Ovary (tissue), 7 donors: ENCODE measurements at regions not wholly inside any gene's neighbourhood (a gene's known extent, or its start where the extent isn't known, plus 50 kb on each side); places are given as distances from the start of the nearest gene placed in this dataset.

Experiments used
- DNase-seq, 5 donors: peaks; one replicate each; pipeline ENCODE4 v3.0.0-alpha.2; 2019 to 2020
- H3K27ac ChIP-seq, 2 donors: fragments of 200-600 bp; one replicate each; pipeline versions ENCODE4 v1.5.1 to v1.8.0; 2019 to 2022
- H3K27me3 ChIP-seq: fragments of 200-600 bp; one replicate; pipeline ENCODE4 v1.8.0; 2022
- H3K36me3 ChIP-seq: fragments of 200-600 bp; sonication (generic); one replicate; pipeline ENCODE4 v1.5.1; 2019
- H3K4me1 ChIP-seq: one replicate; pipeline ENCODE4 v1.8.1; 2013; ENCODE audit warnings: mild to moderate bottlenecking, moderate library complexity; ENCODE audit not compliant: insufficient read depth
- H3K4me3 ChIP-seq: fragments of 200-600 bp; sonication (generic); one replicate; pipeline ENCODE4 v1.5.1; 2017
- H3K9me3 ChIP-seq, 2 donors: fragments of 200-600 bp in 1 of 2; sonication (generic) in 1 of 2; one replicate each; pipeline versions ENCODE4 v1.5.1 to v1.8.1; 2013 to 2019; ENCODE audit warnings: mild to moderate bottlenecking in 1 of 2, moderate library complexity in 1 of 2
- CTCF ChIP-seq, 3 donors: fragments of 450-650 bp in 2 of 3; fragments of 200-600 bp in 1 of 3; IDR thresholded peaks; one replicate each; pipeline versions ENCODE4 v1.5.1 to v1.8.0; 2016 to 2022; ENCODE audit warnings: antibody characterized with exemption in 3 of 3, mild to moderate bottlenecking in 1 of 3
- EP300 ChIP-seq: sonication (generic); formaldehyde crosslinking; IDR thresholded peaks from one replicate; pipeline ENCODE4 v1.6.1; 2017; ENCODE audit warnings: antibody characterized with exemption
- POLR2A ChIP-seq: fragments of 450-650 bp; IDR thresholded peaks from one replicate; pipeline ENCODE4 v1.6.1; 2017; ENCODE audit warnings: antibody characterized with exemption, mild to moderate bottlenecking, moderate library complexity
- WGBS, 3 donors: extraction: QIAGEN DNeasy Blood & Tissue Kit in 1 of 3; methylation state at CpG; one replicate each; pipeline versions ENCODE4 v1.1.5 to v1.1.7; 2013 to 2017; 5-methylcytosine and 5-hydroxymethylcytosine counted together
- intact Hi-C, 4 donors: fragments of 100-400 bp; cut with DNase I; formaldehyde crosslinking; loops; one replicate each; pipeline versions ENCODE4 v1.11.0 to v1.15.1; 2022 to 2023
- donor health status: DM: no; HTN: no; CAD: no; lungs with moderate emphysema.
- donor health status: DM: no; HTN: no; CAD: no.
- donor health status: Bipolar disorder and iron deficiency.
- donor health status: DM: no; HTN: no; CAD: no.
- donor health status: DM: yes; HTN: yes; CAD: no.

- no peak for DNase-seq
- H3K27me3 ChIP-seq = no peaks in the 10 kb centered on the region
- no peak overlapping the region for H3K4me3 ChIP-seq
- H3K9me3 ChIP-seq = no peaks in the 10 kb centered on the region
- no peaks in the 10 kb centered on the region for H3K4me1 ChIP-seq
- 68 to 72% (median 70%) methylated on average over 3 of the region's 3 CpGs for WGBS, 3 donors
- TF ChIP-seq EP300 (no peak), CTCF (IDR thresholded peaks at IDR 0.05) (no peak), POLR2A (no peak)
- no peaks in the 10 kb centered on the region for H3K36me3 ChIP-seq
- H3K27ac ChIP-seq = no peak overlapping the region
- intact Hi-C loops = no loop called here
These were observed 70.6 kb upstream of the PTGFR start for GRCh38 chr1:78420181-78420580.

- Histone ChIP-seq H3K4me1 (no peaks in the 10 kb centered on the region), H3K9me3 (no peaks in the 10 kb centered on the region), H3K4me3 (no peak overlapping the region), H3K36me3 (no peaks in the 10 kb centered on the region), H3K27me3 (no peaks in the 10 kb centered on the region), H3K27ac (no peak overlapping the region)
- TF ChIP-seq EP300 = no peak
- no peak for TF ChIP-seq CTCF (IDR thresholded peaks at IDR 0.05)
- no peak for TF ChIP-seq POLR2A
- intact Hi-C loops = no loop called here
- no peak for DNase-seq
These were observed 70.1 kb upstream of the PTGFR start for GRCh38 chr1:78420688-78421087.

- no peaks in the 10 kb centered on the region for H3K9me3 ChIP-seq
- no peak overlapping the region for H3K27ac ChIP-seq
- no peaks in the 10 kb centered on the region for H3K36me3 ChIP-seq
- H3K4me1 ChIP-seq = no peaks in the 10 kb centered on the region
- intact Hi-C loops = no loop called here
- WGBS, 3 donors = 81 to 86% (median 84%) methylated on average over 5 of the region's 5 CpGs
- H3K4me3 ChIP-seq = no peak overlapping the region
- no peak for DNase-seq
- no peaks in the 10 kb centered on the region for H3K27me3 ChIP-seq
- TF ChIP-seq EP300 = no peak
- no peak for TF ChIP-seq CTCF (IDR thresholded peaks at IDR 0.05)
- no peak for TF ChIP-seq POLR2A
These were observed 66.1 kb upstream of the PTGFR start for GRCh38 chr1:78424720-78425119.

GRCh38 chr1:78426408-78426807 is 64.4 kb upstream of the PTGFR start:
- no peaks in the 10 kb centered on the region for H3K4me1 ChIP-seq
- intact Hi-C loops = no loop called here
- H3K27ac ChIP-seq = no peak overlapping the region
- H3K4me3 ChIP-seq = peak overlapping the region; percentile 12
- no peaks in the 10 kb centered on the region for H3K27me3 ChIP-seq
- no peak for TF ChIP-seq POLR2A
- TF ChIP-seq EP300 = no peak
- no peak for TF ChIP-seq CTCF (IDR thresholded peaks at IDR 0.05)
- no peak for DNase-seq
- H3K36me3 ChIP-seq = no peaks in the 10 kb centered on the region
- no peaks in the 10 kb centered on the region for H3K9me3 ChIP-seq
- WGBS, 3 donors = 41 to 48% (median 43%) methylated on average over 4 of the region's 4 CpGs

- no peak for DNase-seq
- Histone ChIP-seq H3K27ac (no peak overlapping the region), H3K27me3 (no peaks in the 10 kb centered on the region), H3K4me3 (no peak overlapping the region), H3K36me3 (no peaks in the 10 kb centered on the region), H3K9me3 (no peaks in the 10 kb centered on the region), H3K4me1 (no peaks in the 10 kb centered on the region)
- TF ChIP-seq EP300 (no peak), POLR2A (no peak), CTCF (IDR thresholded peaks at IDR 0.05) (no peak)
- 29 to 40% (median 35%) methylated on average over 2 of the region's 2 CpGs for WGBS, 3 donors
- intact Hi-C loops = no loop called here
These were observed 63.3 kb upstream of the PTGFR start for GRCh38 chr1:78427506-78427905.
